ENCODE measurements at regions not wholly inside any gene's neighbourhood (a gene's known extent, or its start where the extent isn't known, plus 50 kb on each side); places are given as distances from the start of the nearest gene placed in this dataset.

GRCh38 chr6:23036406-23036983 lies 467.1 kb downstream of the HDGFL1 start:
- Histone ChIP-seq H3K9me2 (replicated peaks; ENCODE audit: insufficient read depth) (no peaks in the 10 kb centered on the region), H3K79me2 (no peaks in the 10 kb centered on the region), H3K4me2 (no peak overlapping the region), H3K27ac (no peak overlapping the region), H3K4me3 (no peak overlapping the region), H3K9me3 (ENCODE audit: low read depth) (no peaks in the 10 kb centered on the region), H3K4me1 (ENCODE audit: insufficient read depth) (no peaks in the 10 kb centered on the region), H3K36me3 (replicated peaks; ENCODE audit: insufficient read depth, low read depth) (no peaks in the 10 kb centered on the region), H3K27me3 (no peaks in the 10 kb centered on the region), H4K20me1 (ENCODE audit: insufficient read depth, poor library complexity, severe bottlenecking) (no peaks in the 10 kb centered on the region), H2AFZ (no peak overlapping the region)
- TF ChIP-seq EZH2phosphoT487 (IDR thresholded peaks at IDR 0.05; ENCODE audit: low read depth, severe bottlenecking, unreplicated experiment) = no peak
- TF ChIP-seq CTCF (IDR thresholded peaks at IDR 0.05; ENCODE audit: poor library complexity) = no peak
- TF ChIP-seq EZH2 (IDR thresholded peaks at IDR 0.05; ENCODE audit: borderline replicate concordance) = no peak
- no peak for DNase-seq (ENCODE audit: low spot score)
- 76% methylated on average over 4 of the region's 4 CpGs for WGBS (ENCODE audit: low lambda C conversion rate, missing lambda C conversion rate)

DNA sequence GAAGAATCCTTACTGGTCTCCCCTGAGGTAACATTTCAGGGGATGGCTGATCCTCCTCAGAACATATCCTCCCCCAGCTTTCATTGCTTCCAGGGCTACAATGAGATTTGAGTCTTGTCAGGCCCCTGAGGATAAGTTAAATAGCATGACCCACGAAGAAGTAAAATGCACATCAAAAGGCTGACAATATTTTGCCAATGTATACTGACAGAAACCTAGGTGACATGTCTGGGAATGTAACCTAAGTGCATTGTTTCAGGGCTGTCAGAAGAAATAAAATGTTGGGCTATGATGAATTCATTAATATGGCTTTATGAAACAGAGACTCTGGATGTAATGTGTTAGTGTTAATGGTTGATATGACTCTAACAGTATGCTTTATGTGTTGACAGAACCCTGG lies 471.5 kb downstream of the HDGFL1 start:
- Histone ChIP-seq H3K27me3 (no peaks in the 10 kb centered on the region), H3K9me2 (replicated peaks; ENCODE audit: insufficient read depth) (no peaks in the 10 kb centered on the region), H3K79me2 (no peaks in the 10 kb centered on the region), H3K4me1 (ENCODE audit: insufficient read depth) (no peaks in the 10 kb centered on the region), H3K4me2 (no peak overlapping the region), H3K9me3 (ENCODE audit: low read depth) (no peaks in the 10 kb centered on the region), H3K27ac (no peak overlapping the region), H3K36me3 (replicated peaks; ENCODE audit: insufficient read depth, low read depth) (no peaks in the 10 kb centered on the region), H3K4me3 (no peak overlapping the region), H2AFZ (no peak overlapping the region), H4K20me1 (ENCODE audit: insufficient read depth, poor library complexity, severe bottlenecking) (no peaks in the 10 kb centered on the region)
- DNase-seq (ENCODE audit: low spot score) = no peak
- WGBS (ENCODE audit: low lambda C conversion rate, missing lambda C conversion rate) = 76% methylated on average over 1 of the region's 1 CpG
- TF ChIP-seq EZH2 (IDR thresholded peaks at IDR 0.05; ENCODE audit: borderline replicate concordance) (no peak), CTCF (IDR thresholded peaks at IDR 0.05; ENCODE audit: poor library complexity) (no peak), EZH2phosphoT487 (IDR thresholded peaks at IDR 0.05; ENCODE audit: low read depth, severe bottlenecking, unreplicated experiment) (no peak)

GRCh38 chr6:23045280-23045679 lies 475.9 kb downstream of the HDGFL1 start:
- Histone ChIP-seq H3K4me2 (no peak overlapping the region), H3K4me3 (no peak overlapping the region), H3K9me3 (ENCODE audit: low read depth) (no peaks in the 10 kb centered on the region), H3K9me2 (replicated peaks; ENCODE audit: insufficient read depth) (no peaks in the 10 kb centered on the region), H3K36me3 (replicated peaks; ENCODE audit: insufficient read depth, low read depth) (no peaks in the 10 kb centered on the region), H3K4me1 (ENCODE audit: insufficient read depth) (no peaks in the 10 kb centered on the region), H3K79me2 (no peaks in the 10 kb centered on the region), H3K27me3 (no peaks in the 10 kb centered on the region), H2AFZ (no peak overlapping the region), H3K27ac (no peak overlapping the region), H4K20me1 (ENCODE audit: insufficient read depth, poor library complexity, severe bottlenecking) (no peaks in the 10 kb centered on the region)
- DNase-seq (ENCODE audit: low spot score) = no peak
- no peak for TF ChIP-seq CTCF (IDR thresholded peaks at IDR 0.05; ENCODE audit: poor library complexity)
- TF ChIP-seq EZH2 (IDR thresholded peaks at IDR 0.05; ENCODE audit: borderline replicate concordance) = no peak
- TF ChIP-seq EZH2phosphoT487 (IDR thresholded peaks at IDR 0.05; ENCODE audit: low read depth, severe bottlenecking, unreplicated experiment) = no peak

DNA sequence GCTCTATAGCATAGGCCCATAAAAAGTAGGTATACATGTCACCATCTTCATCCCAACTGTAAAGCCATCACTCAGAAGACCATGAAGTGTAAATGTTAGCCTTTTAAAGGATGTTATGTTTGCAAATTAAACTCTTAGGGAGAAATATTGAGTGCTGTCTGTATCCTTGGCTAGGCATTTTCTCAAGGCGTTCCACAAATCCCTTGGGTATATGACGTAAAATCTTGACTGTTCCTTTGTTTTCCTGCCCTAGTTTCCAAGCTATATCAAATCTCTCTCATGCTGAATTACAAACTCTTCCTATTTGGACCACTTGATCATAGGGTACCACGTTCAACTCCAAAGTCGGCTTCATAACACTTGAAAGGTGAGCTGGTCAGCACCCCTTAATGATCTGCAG lies 486.2 kb downstream of the HDGFL1 start:
- Histone ChIP-seq H3K36me3 (replicated peaks; ENCODE audit: insufficient read depth, low read depth) (no peaks in the 10 kb centered on the region), H2AFZ (no peak overlapping the region), H3K27ac (no peak overlapping the region), H3K9me3 (ENCODE audit: low read depth) (no peaks in the 10 kb centered on the region), H3K4me2 (no peak overlapping the region), H3K4me3 (no peak overlapping the region), H3K9me2 (replicated peaks; ENCODE audit: insufficient read depth) (no peaks in the 10 kb centered on the region), H4K20me1 (ENCODE audit: insufficient read depth, poor library complexity, severe bottlenecking) (no peaks in the 10 kb centered on the region), H3K79me2 (no peaks in the 10 kb centered on the region), H3K27me3 (no peaks in the 10 kb centered on the region), H3K4me1 (ENCODE audit: insufficient read depth) (no peaks in the 10 kb centered on the region)
- no peak for TF ChIP-seq EZH2phosphoT487 (IDR thresholded peaks at IDR 0.05; ENCODE audit: low read depth, severe bottlenecking, unreplicated experiment)
- 96% methylated on average over 4 of the region's 4 CpGs for WGBS (ENCODE audit: low lambda C conversion rate, missing lambda C conversion rate)
- DNase-seq (ENCODE audit: low spot score) = no peak
